HepG2 (cell line): ENCODE measurements at regions not wholly inside any gene's neighbourhood (a gene's known extent, or its start where the extent isn't known, plus 50 kb on each side); places are given as distances from the start of the nearest gene placed in this dataset.

ENCODE experiments used
- EP300 ChIP-seq, 3 experiments: sonication (generic) in 1 of 3; formaldehyde crosslinking in 1 of 3; IDR thresholded peaks; 2 replicates each; pipeline versions ENCODE4 v1.5.1 to v1.6.1; 2011 to 2020; ENCODE audit warnings: low read depth in 2 of 3, low read length in 2 of 3, borderline replicate concordance in 1 of 3, improper control_type of control experiment in 1 of 3, mild to moderate bottlenecking in 1 of 3, missing genetic modification reagents in 1 of 3, moderate library complexity in 1 of 3
- HCFC1 ChIP-seq: fragments of 150-350 bp; IDR thresholded peaks from 2 replicates; pipeline ENCODE4 v1.6.1; 2014; ENCODE audit warnings: low read depth, low read length
- PTBP1 ChIP-seq: fragments of 200-400 bp; formaldehyde crosslinking; IDR thresholded peaks from 2 replicates; pipeline ENCODE4 v1.6.1; 2018; ENCODE audit warnings: low read length, low read depth; ENCODE audit not compliant: poor library complexity, severe bottlenecking
- RAD21 ChIP-seq: fragments of 450-650 bp; formaldehyde crosslinking; IDR thresholded peaks from 2 replicates; pipeline ENCODE4 v1.5.0; 2020; ENCODE audit warnings: mild to moderate bottlenecking
- SIN3A ChIP-seq: IDR thresholded peaks from 2 replicates; pipeline ENCODE4 v1.6.1; 2011; ENCODE audit warnings: low read depth, mild to moderate bottlenecking, control low read depth, low read length, borderline replicate concordance
- STAT5B ChIP-seq: sonication (generic); formaldehyde crosslinking; IDR thresholded peaks from 2 replicates; pipeline ENCODE4 v1.4.0; 2020; ENCODE audit warnings: missing genetic modification reagents
- ZNF121 ChIP-seq: sonication (generic); formaldehyde crosslinking; IDR thresholded peaks from 2 replicates; pipeline ENCODE4 v1.5.0; 2020; ENCODE audit warnings: mild to moderate bottlenecking, missing genetic modification reagents
- ZNF18 ChIP-seq: sonication (generic); formaldehyde crosslinking; IDR thresholded peaks from 2 replicates; pipeline ENCODE4 v1.8.0; 2022; ENCODE audit warnings: mild to moderate bottlenecking, missing genetic modification reagents; ENCODE audit not compliant: insufficient replicate concordance
- ZNF550 ChIP-seq: sonication (generic); formaldehyde crosslinking; IDR thresholded peaks from 2 replicates; pipeline ENCODE4 v1.4.0; 2020; ENCODE audit warnings: mild to moderate bottlenecking, missing genetic modification reagents, borderline replicate concordance
- ZNF772 ChIP-seq: sonication (generic); formaldehyde crosslinking; IDR thresholded peaks from 2 replicates; pipeline ENCODE4 v1.5.0; 2020; ENCODE audit warnings: mild to moderate bottlenecking, missing genetic modification reagents
- ZNF792 ChIP-seq: IDR thresholded peaks from 2 replicates; pipeline ENCODE4 v1.6.1; 2016

DNA sequence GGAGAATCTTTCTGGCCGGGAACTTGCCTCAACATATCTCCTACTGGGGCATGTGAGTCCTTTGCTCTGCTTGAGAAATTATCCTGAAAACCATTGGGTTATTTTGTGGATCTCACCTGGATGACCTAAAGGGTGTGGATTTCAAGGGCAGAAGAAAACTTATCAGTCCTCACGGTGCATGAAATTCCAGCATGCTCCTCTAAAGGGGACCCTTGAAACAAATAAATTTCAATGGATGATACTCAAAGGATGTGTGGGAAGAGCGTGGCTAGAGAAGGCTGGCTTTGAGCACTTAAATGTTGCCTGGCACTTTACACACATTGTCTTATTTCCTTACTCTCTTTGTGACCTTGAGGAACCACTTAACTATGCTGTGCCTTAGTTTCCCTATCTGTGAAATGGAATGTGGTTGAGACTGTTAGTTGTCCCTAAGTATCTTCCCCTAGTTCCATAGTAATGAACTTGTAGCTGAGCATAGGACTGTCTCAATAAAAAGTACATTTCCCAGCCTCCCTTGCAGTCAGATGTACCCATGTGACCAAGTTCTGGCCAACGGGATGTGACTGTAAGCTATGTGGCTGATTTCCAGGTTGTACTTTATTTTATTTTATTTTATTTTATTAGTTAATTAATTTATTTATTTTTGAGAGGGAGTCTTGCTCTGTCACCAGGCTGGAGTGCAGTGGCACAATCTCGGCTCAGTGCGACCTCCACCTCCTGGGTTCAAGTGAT, 81.9 kb upstream of the PTPN1 start:
- no peak for TF ChIP-seq ZNF550 (CRISPR knock-in tag)
- no peak for TF ChIP-seq STAT5B (CRISPR knock-in tag)
- TF ChIP-seq PTBP1, result no peak
- no peak for TF ChIP-seq ZNF772
- no peak for TF ChIP-seq SIN3A
- no peak for TF ChIP-seq ZNF18 (CRISPR knock-in tag)
- no peak for TF ChIP-seq ZNF121 (CRISPR knock-in tag)
- TF ChIP-seq RAD21, result no peak
- no peak for TF ChIP-seq HCFC1
- TF ChIP-seq ZNF792 (CRISPR knock-in tag), result no peak
- no peak for TF ChIP-seq EP300 (IDR thresholded peaks at IDR 0.05; ENCODE audit: low read depth in 2 of 2, low read length in 2 of 2)
- no peak for TF ChIP-seq EP300 (CRISPR knock-in tag; IDR thresholded peaks at IDR 0.05; ENCODE audit: borderline replicate concordance)
